Iris pigment epithelial cell (primary cell): ENCODE measurements at regions not wholly inside any gene's neighbourhood (a gene's known extent, or its start where the extent isn't known, plus 50 kb on each side); places are given as distances from the start of the nearest gene placed in this dataset.
A peak's percentile ranks its signal among the peaks of the same experiment; 100 is the strongest.
"Not testable (repeated sequence)": the region's sequence is repeated elsewhere in the genome, so short reads cannot be mapped to it uniquely, and the experiment has no call there.

Source experiments
- DNase-seq: peaks from one replicate; pipeline ENCODE4 v3.0.0-alpha.2; 2011; ENCODE audit warnings: low read depth

- DNase-seq = no peak
These were observed 50.3 kb upstream of the CABCOCO1 start for GRCh38 chr10:61612450-61612849.

- no peak for DNase-seq
These were observed 50.7 kb upstream of the CABCOCO1 start for GRCh38 chr10:61612009-61612408.

- DNase-seq = no peak
These were observed 53.0 kb upstream of the CABCOCO1 start for GRCh38 chr10:61609701-61610100.

- no peak for DNase-seq
These were observed 54.3 kb upstream of the CABCOCO1 start for GRCh38 chr10:61608255-61609033.

- peak; percentile 19 for DNase-seq
These were observed 55.5 kb upstream of the CABCOCO1 start for GRCh38 chr10:61606959-61607907.

GRCh38 chr10:61605221-61605620 is 57.5 kb upstream of the CABCOCO1 start:
- no peak for DNase-seq

GRCh38 chr10:61600399-61600798 is 62.3 kb upstream of the CABCOCO1 start:
- no peak for DNase-seq

- no peak for DNase-seq
These were observed 68.3 kb upstream of the CABCOCO1 start for GRCh38 chr10:61594430-61594829.

GRCh38 chr10:61592581-61592980 is 70.1 kb upstream of the CABCOCO1 start:
- DNase-seq = peak; percentile 12

GRCh38 chr10:61589547-61590243 is 73.0 kb upstream of the CABCOCO1 start:
- peak; percentile 25 for DNase-seq

GRCh38 chr10:61588770-61589211 is 73.9 kb upstream of the CABCOCO1 start:
- peak; percentile 16 for DNase-seq

GRCh38 chr10:61586829-61587228 is 75.9 kb upstream of the CABCOCO1 start:
- DNase-seq = no peak

GRCh38 chr10:61580608-61581007 is 82.1 kb upstream of the CABCOCO1 start:
- DNase-seq = no peak

- not testable (repeated sequence) for DNase-seq
These were observed 92.5 kb upstream of the CABCOCO1 start for GRCh38 chr10:61570204-61570603.

- no peak for DNase-seq
These were observed 95.0 kb upstream of the CABCOCO1 start for GRCh38 chr10:61567729-61568128.

GRCh38 chr10:61565819-61566560 is 96.7 kb upstream of the CABCOCO1 start:
- no peak for DNase-seq

- no peak for DNase-seq
These were observed 98.3 kb upstream of the CABCOCO1 start for GRCh38 chr10:61564444-61564843.

- DNase-seq = no peak
These were observed 103.1 kb upstream of the CABCOCO1 start for GRCh38 chr10:61559615-61560014.

GRCh38 chr10:61558188-61558587 is 104.5 kb upstream of the CABCOCO1 start:
- no peak for DNase-seq

- peak; percentile 32 for DNase-seq
These were observed 101.7 kb upstream of the TMEM26 start for GRCh38 chr10:61554925-61555324.

- no peak for DNase-seq
These were observed 96.7 kb upstream of the TMEM26 start for GRCh38 chr10:61549861-61550260.

- no peak for DNase-seq
These were observed 95.2 kb upstream of the TMEM26 start for GRCh38 chr10:61548364-61548763.
